ENCODE measurements at regions not wholly inside any gene's neighbourhood (a gene's known extent, or its start where the extent isn't known, plus 50 kb on each side); places are given as distances from the start of the nearest gene placed in this dataset.

DNA sequence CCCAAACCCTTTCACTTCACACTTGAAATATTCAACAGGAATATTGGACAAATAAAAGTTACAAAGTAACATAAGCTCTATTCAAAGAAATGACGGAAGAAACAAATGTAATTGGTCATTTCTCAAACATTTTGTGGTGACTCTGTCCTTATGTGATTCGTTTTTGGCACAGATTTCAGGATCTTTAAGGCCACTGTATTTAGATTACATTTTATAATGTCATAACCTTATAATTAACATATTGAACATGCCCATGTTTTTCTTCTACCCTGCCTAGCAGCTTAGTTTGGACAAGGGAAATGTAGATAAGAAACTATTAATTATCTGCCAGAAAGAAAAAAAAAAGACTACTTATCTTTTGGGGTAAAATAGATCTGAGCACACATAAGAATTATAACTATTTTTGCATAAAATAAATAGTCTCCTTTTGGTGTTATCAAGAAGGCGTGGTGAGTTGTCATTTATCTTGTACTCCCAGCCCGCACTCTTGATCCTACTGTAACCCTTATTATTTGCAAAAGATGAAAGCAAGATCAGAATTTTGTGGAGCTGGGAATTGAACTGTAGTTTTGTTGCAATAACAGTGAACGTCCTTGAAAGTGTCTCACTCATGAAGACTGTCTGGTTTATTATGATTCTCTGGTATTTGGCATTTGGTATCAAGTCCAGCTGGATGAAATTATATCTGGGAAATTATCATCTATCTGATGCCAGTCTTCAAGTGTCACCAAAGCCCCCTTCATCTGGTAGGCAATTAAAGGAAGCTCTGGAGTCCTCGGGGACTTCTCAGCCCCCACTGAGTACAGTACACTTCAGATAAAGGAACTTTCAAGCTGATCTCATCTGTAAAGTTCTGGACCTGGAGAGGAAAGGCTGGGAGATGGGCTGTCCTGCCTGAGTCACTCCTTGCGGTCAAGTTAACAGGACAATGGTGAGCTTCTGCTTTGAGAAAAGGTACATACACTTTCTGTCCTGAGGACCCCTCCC, 175.7 kb upstream of the INHBA start:
- Histone ChIP-seq H3K4me1 (ENCODE audit: control insufficient read depth, insufficient read depth, low read length, poor library complexity, severe bottlenecking) (peaks cover 27% of the 10 kb centered on the region), H3K36me3 (ENCODE audit: control insufficient read depth, insufficient read depth, low read length) (no peaks in the 10 kb centered on the region), H3K27ac (ENCODE audit: low read depth, low read length, severe bottlenecking) (peak overlapping the region; percentile 74), H3K9me3 (ENCODE audit: control insufficient read depth, low read length) (peaks cover 7% of the 10 kb centered on the region), H3K4me3 (ENCODE audit: extremely low read depth, insufficient read depth, low read length, poor library complexity, severe bottlenecking) (no peak overlapping the region)
- WGBS, 2 experiments (ENCODE audit: insufficient coverage in 2 of 2) = 90 to 93% methylated on average over 1 to 3 of the region's 7 CpGs

DNA sequence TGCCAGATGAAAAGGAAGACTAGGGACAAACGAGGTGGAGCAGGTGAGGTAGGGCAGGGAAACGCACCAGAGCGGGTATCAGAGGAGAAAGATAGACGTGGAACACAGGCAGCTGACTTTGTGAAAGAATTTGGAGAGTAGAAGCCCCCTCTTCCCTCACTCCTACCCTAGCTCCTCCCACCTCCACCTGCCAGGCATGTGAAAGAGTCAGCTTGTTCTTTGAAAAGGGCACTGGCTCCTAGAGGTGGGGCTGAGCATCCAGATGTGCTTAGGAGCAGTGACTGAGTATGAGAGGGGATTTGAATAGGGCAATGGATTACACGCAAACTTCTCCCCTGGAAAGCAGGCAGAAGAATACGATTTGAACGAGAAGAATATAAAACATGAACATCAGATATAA, 174.2 kb upstream of the INHBA start:
- Histone ChIP-seq H3K27ac (ENCODE audit: low read depth, low read length, severe bottlenecking) (no peak overlapping the region), H3K4me1 (ENCODE audit: control insufficient read depth, insufficient read depth, low read length, poor library complexity, severe bottlenecking) (peaks cover 27% of the 10 kb centered on the region), H3K4me3 (ENCODE audit: extremely low read depth, insufficient read depth, low read length, poor library complexity, severe bottlenecking) (no peak overlapping the region), H3K36me3 (ENCODE audit: control insufficient read depth, insufficient read depth, low read length) (no peaks in the 10 kb centered on the region), H3K9me3 (ENCODE audit: control insufficient read depth, low read length) (peaks cover 4% of the 10 kb centered on the region)
- WGBS, 2 experiments (ENCODE audit: insufficient coverage in 2 of 2) = 92% methylated on average over 3 of the region's 7 CpGs; no CpG with 5 or more reads in 1 of the 2 experiments

GRCh38 chr7:41875513-41875912, 172.6 kb upstream of the INHBA start:
- Histone ChIP-seq H3K4me1 (ENCODE audit: control insufficient read depth, insufficient read depth, low read length, poor library complexity, severe bottlenecking) (peaks cover 23% of the 10 kb centered on the region), H3K9me3 (ENCODE audit: control insufficient read depth, low read length) (no peaks in the 10 kb centered on the region), H3K4me3 (ENCODE audit: extremely low read depth, insufficient read depth, low read length, poor library complexity, severe bottlenecking) (no peak overlapping the region), H3K27ac (ENCODE audit: low read depth, low read length, severe bottlenecking) (no peak overlapping the region), H3K36me3 (ENCODE audit: control insufficient read depth, insufficient read depth, low read length) (no peaks in the 10 kb centered on the region)
- WGBS, 2 experiments (ENCODE audit: insufficient coverage in 2 of 2) = 63 to 85% methylated on average over 3 to 6 of the region's 6 CpGs

- Histone ChIP-seq H3K4me1 (ENCODE audit: control insufficient read depth, insufficient read depth, low read length, poor library complexity, severe bottlenecking) (peaks cover 16% of the 10 kb centered on the region), H3K27ac (ENCODE audit: low read depth, low read length, severe bottlenecking) (no peak overlapping the region)
- 73 to 75% methylated on average over 3 of the region's 3 CpGs for WGBS, 2 experiments (ENCODE audit: insufficient coverage in 2 of 2)
Measured at GRCh38 chr7:41874201-41874785, 171.4 kb upstream of the INHBA start.

GRCh38 chr7:41873741-41874140, 170.9 kb upstream of the INHBA start:
- Histone ChIP-seq H3K4me1 (ENCODE audit: control insufficient read depth, insufficient read depth, low read length, poor library complexity, severe bottlenecking) (peaks cover 11% of the 10 kb centered on the region), H3K9me3 (ENCODE audit: control insufficient read depth, low read length) (no peaks in the 10 kb centered on the region), H3K4me3 (ENCODE audit: extremely low read depth, insufficient read depth, low read length, poor library complexity, severe bottlenecking) (no peak overlapping the region), H3K27ac (ENCODE audit: low read depth, low read length, severe bottlenecking) (no peak overlapping the region), H3K36me3 (ENCODE audit: control insufficient read depth, insufficient read depth, low read length) (no peaks in the 10 kb centered on the region)
- 95 to 100% methylated on average over 2 of the region's 2 CpGs for WGBS, 2 experiments (ENCODE audit: insufficient coverage in 2 of 2)

More at GRCh38 chr7:41874201-41874785, 171.4 kb upstream of the INHBA start:
- H3K4me3 ChIP-seq (ENCODE audit: extremely low read depth, insufficient read depth, low read length, poor library complexity, severe bottlenecking) = no peak overlapping the region
- no peaks in the 10 kb centered on the region for H3K36me3 ChIP-seq (ENCODE audit: control insufficient read depth, insufficient read depth, low read length)
- no peaks in the 10 kb centered on the region for H3K9me3 ChIP-seq (ENCODE audit: control insufficient read depth, low read length)

DNA sequence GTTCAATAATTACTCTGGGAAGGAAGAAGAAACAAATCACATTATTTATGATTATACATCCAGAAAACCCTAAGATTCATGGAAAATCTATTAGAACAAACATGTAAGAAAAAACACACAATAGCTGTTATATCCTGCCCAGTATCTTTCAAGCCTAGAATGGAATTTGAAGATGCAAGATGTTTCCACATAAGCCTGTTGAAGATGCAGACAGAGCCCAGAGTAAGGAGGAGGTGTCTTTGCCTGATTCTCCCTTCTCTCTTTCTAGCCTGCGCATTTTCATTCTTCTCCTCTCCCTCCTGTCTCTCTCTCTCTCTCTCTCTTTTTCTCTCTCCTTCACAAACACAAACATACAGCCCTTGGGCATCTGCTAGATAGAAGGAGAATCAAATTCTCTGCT, 170.1 kb upstream of the INHBA start:
- Histone ChIP-seq H3K4me3 (ENCODE audit: extremely low read depth, insufficient read depth, low read length, poor library complexity, severe bottlenecking) (no peak overlapping the region), H3K27ac (ENCODE audit: low read depth, low read length, severe bottlenecking) (no peak overlapping the region), H3K9me3 (ENCODE audit: control insufficient read depth, low read length) (no peaks in the 10 kb centered on the region), H3K36me3 (ENCODE audit: control insufficient read depth, insufficient read depth, low read length) (no peaks in the 10 kb centered on the region), H3K4me1 (ENCODE audit: control insufficient read depth, insufficient read depth, low read length, poor library complexity, severe bottlenecking) (peaks cover 6% of the 10 kb centered on the region)
- no CpG with 5 or more reads among the region's 1 CpG for WGBS, 2 experiments (ENCODE audit: insufficient coverage in 2 of 2)

DNA sequence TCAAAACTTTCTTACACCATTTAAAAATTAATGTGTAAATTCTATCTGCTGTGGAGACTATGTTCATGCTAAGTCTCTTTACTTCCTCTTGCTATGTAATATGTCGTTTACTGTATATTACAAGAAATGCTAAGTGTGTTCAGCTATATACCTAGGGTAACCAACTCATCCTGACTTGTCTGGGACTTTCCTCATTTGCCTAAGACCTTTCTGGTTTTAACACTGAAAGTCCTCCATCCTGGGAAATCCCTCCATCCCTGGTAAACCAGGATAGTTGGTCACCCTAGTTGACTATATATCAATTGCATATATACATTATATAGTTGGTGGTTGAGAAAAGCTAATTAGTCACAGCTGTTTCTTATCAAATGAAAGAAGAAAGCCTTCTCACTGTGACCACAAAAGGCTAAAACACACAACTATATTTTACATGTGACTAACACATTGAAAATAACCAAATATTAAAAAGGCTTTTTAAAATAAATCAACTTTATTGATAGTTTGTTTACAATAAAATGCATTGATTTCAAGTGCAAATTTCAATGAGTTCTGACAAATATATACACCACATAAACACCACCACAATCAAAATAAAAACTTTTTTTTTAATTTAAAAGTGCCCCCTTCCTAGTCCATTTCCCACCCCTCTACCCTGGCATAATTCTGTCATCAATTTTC, 167.7 kb upstream of the INHBA start:
- WGBS, 2 experiments (ENCODE audit: insufficient coverage in 2 of 2) = no CpG with 5 or more reads among the region's 1 CpG

GRCh38 chr7:41869997-41870396, 167.1 kb upstream of the INHBA start:
- Histone ChIP-seq H3K4me1 (ENCODE audit: control insufficient read depth, insufficient read depth, low read length, poor library complexity, severe bottlenecking) (peaks cover 6% of the 10 kb centered on the region), H3K9me3 (ENCODE audit: control insufficient read depth, low read length) (peaks cover 10% of the 10 kb centered on the region), H3K27ac (ENCODE audit: low read depth, low read length, severe bottlenecking) (peak overlapping the region; percentile 30), H3K4me3 (ENCODE audit: extremely low read depth, insufficient read depth, low read length, poor library complexity, severe bottlenecking) (no peak overlapping the region), H3K36me3 (ENCODE audit: control insufficient read depth, insufficient read depth, low read length) (no peaks in the 10 kb centered on the region)
- 81 to 96% methylated on average over 2 to 4 of the region's 4 CpGs for WGBS, 2 experiments (ENCODE audit: insufficient coverage in 2 of 2)

More for the DNA sequence above, 167.7 kb upstream of the INHBA start:
- H3K27ac ChIP-seq (ENCODE audit: low read depth, low read length, severe bottlenecking) = peak overlapping the region; percentile 30
- H3K36me3 ChIP-seq (ENCODE audit: control insufficient read depth, insufficient read depth, low read length) = no peaks in the 10 kb centered on the region
- peaks cover 4% of the 10 kb centered on the region for H3K9me3 ChIP-seq (ENCODE audit: control insufficient read depth, low read length)
- H3K4me3 ChIP-seq (ENCODE audit: extremely low read depth, insufficient read depth, low read length, poor library complexity, severe bottlenecking) = no peak overlapping the region
- peaks cover 6% of the 10 kb centered on the region for H3K4me1 ChIP-seq (ENCODE audit: control insufficient read depth, insufficient read depth, low read length, poor library complexity, severe bottlenecking)

DNA sequence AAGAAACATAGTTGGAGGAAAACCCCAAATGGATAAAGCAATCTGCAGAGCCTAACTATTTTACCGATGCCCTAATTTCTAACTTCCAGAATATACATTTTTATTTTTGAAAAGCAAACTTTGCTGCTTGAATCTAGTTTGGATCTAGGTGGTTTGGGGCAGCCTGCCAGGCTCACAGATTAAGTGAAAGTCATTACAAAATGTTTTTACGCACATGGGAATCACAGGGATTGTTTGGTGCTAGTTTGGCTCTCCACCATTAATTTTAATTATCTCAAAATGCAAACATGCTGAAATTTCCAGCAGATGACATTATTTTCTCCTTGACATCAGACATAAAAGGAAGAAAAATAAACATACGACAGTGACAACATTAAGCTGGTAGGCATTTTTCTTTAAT, 166.7 kb upstream of the INHBA start:
- 86% methylated on average over 1 of the region's 3 CpGs; no CpG with 5 or more reads in 1 of the 2 experiments for WGBS, 2 experiments (ENCODE audit: insufficient coverage in 2 of 2)
- peak overlapping the region; percentile 30 for H3K27ac ChIP-seq (ENCODE audit: low read depth, low read length, severe bottlenecking)
- no peaks in the 10 kb centered on the region for H3K36me3 ChIP-seq (ENCODE audit: control insufficient read depth, insufficient read depth, low read length)
- H3K4me1 ChIP-seq (ENCODE audit: control insufficient read depth, insufficient read depth, low read length, poor library complexity, severe bottlenecking) = peaks cover 5% of the 10 kb centered on the region
- peaks cover 14% of the 10 kb centered on the region for H3K9me3 ChIP-seq (ENCODE audit: control insufficient read depth, low read length)
- H3K4me3 ChIP-seq (ENCODE audit: extremely low read depth, insufficient read depth, low read length, poor library complexity, severe bottlenecking) = no peak overlapping the region

DNA sequence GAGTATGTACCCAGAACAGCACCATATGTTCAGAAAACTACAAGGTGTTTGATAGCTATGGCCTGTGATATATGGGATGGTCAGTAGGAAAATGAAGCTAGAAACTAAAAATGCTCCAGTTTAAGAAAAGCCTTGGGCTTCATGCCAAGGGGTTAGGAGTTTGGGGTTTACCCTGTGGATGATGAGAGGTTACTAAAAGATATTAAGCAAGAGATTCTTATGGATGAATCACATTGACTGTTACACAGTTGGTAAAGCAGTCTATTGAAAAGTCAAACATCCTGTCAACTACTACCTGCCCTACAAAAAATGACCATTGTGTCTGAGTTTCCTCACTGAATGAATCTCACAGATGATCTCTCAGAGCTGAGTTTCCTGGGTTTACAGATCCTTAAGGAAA, 166.2 kb upstream of the INHBA start:
- Histone ChIP-seq H3K27ac (ENCODE audit: low read depth, low read length, severe bottlenecking) (no peak overlapping the region), H3K9me3 (ENCODE audit: control insufficient read depth, low read length) (peaks cover 17% of the 10 kb centered on the region), H3K4me1 (ENCODE audit: control insufficient read depth, insufficient read depth, low read length, poor library complexity, severe bottlenecking) (peaks cover under 1% of the 10 kb centered on the region), H3K4me3 (ENCODE audit: extremely low read depth, insufficient read depth, low read length, poor library complexity, severe bottlenecking) (no peak overlapping the region), H3K36me3 (ENCODE audit: control insufficient read depth, insufficient read depth, low read length) (no peaks in the 10 kb centered on the region)

All from mesodermal cell (in vitro differentiated cells).